ENCODE measurements at regions not wholly inside any gene's neighbourhood (a gene's known extent, or its start where the extent isn't known, plus 50 kb on each side); places are given as distances from the start of the nearest gene placed in this dataset.

GRCh38 chr3:111244760-111245159 is 173.1 kb downstream of the NECTIN3 start:
- no peak overlapping the region for H3K27ac Mint-ChIP-seq
- no peaks in the 10 kb centered on the region for H3K27me3 Mint-ChIP-seq (ENCODE audit: low read depth)
- H3K36me3 Mint-ChIP-seq = no peaks in the 10 kb centered on the region
- H3K4me1 Mint-ChIP-seq = no peaks in the 10 kb centered on the region
- TF ChIP-seq, protein P1, sequence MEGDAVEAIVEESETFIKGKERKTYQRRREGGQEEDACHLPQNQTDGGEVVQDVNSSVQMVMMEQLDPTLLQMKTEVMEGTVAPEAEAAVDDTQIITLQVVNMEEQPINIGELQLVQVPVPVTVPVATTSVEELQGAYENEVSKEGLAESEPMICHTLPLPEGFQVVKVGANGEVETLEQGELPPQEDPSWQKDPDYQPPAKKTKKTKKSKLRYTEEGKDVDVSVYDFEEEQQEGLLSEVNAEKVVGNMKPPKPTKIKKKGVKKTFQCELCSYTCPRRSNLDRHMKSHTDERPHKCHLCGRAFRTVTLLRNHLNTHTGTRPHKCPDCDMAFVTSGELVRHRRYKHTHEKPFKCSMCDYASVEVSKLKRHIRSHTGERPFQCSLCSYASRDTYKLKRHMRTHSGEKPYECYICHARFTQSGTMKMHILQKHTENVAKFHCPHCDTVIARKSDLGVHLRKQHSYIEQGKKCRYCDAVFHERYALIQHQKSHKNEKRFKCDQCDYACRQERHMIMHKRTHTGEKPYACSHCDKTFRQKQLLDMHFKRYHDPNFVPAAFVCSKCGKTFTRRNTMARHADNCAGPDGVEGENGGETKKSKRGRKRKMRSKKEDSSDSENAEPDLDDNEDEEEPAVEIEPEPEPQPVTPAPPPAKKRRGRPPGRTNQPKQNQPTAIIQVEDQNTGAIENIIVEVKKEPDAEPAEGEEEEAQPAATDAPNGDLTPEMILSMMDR (IDR thresholded peaks at IDR 0.05; ENCODE audit: unreplicated experiment) = no peak
- no peaks in the 10 kb centered on the region for H3K9me3 Mint-ChIP-seq
- no peak overlapping the region for H3K4me3 Mint-ChIP-seq
- no peak for DNase-seq (ENCODE audit: low spot score in 2 of 2, unreplicated experiment in 2 of 2)

- DNase-seq (ENCODE audit: low spot score in 2 of 2, unreplicated experiment in 2 of 2) = no peak
- TF ChIP-seq, protein P1 (IDR thresholded peaks at IDR 0.05; ENCODE audit: unreplicated experiment) = no peak
- H3K9me3 Mint-ChIP-seq = no peaks in the 10 kb centered on the region
- H3K4me3 Mint-ChIP-seq = no peak overlapping the region
- no peaks in the 10 kb centered on the region for H3K36me3 Mint-ChIP-seq
- no peak overlapping the region for H3K27ac Mint-ChIP-seq
- no peaks in the 10 kb centered on the region for H3K4me1 Mint-ChIP-seq
- no peaks in the 10 kb centered on the region for H3K27me3 Mint-ChIP-seq (ENCODE audit: low read depth)
These were observed 175.5 kb downstream of the NECTIN3 start for GRCh38 chr3:111246967-111247760.

DNA sequence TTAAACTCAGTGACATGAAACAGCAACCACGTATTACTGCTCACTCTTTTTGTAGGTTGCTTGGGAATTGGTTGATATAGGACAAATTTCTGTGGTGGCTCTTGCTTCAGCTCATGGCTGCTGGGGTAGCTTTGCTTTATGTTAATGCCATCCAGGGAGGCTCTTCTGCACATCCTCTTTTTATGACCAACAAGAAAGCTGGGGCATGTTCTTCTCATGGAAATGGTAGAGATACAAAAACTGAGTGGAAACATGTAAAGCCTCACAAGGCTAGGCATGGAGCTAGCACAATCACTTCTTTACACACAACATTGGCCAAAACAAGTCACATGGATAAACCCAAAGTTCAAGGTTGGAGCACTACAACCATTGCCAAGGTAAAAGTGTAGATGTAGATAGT is 176.8 kb downstream of the NECTIN3 start:
- Mint-ChIP-seq H3K36me3 (no peaks in the 10 kb centered on the region), H3K4me1 (no peaks in the 10 kb centered on the region), H3K27me3 (ENCODE audit: low read depth) (no peaks in the 10 kb centered on the region), H3K27ac (no peak overlapping the region), H3K9me3 (no peaks in the 10 kb centered on the region), H3K4me3 (no peak overlapping the region)
- no peak for DNase-seq (ENCODE audit: low spot score in 2 of 2, unreplicated experiment in 2 of 2)
- TF ChIP-seq, protein P1 (IDR thresholded peaks at IDR 0.05; ENCODE audit: unreplicated experiment) = no peak

- no peak overlapping the region for H3K27ac Mint-ChIP-seq
- no peaks in the 10 kb centered on the region for H3K27me3 Mint-ChIP-seq (ENCODE audit: low read depth)
- H3K4me1 Mint-ChIP-seq = no peaks in the 10 kb centered on the region
- no peak overlapping the region for H3K4me3 Mint-ChIP-seq
- DNase-seq (ENCODE audit: low spot score in 2 of 2, unreplicated experiment in 2 of 2) = no peak
- H3K36me3 Mint-ChIP-seq = no peaks in the 10 kb centered on the region
- TF ChIP-seq, protein P1 (IDR thresholded peaks at IDR 0.05; ENCODE audit: unreplicated experiment) = no peak
- no peaks in the 10 kb centered on the region for H3K9me3 Mint-ChIP-seq
These were observed 177.8 kb downstream of the NECTIN3 start for GRCh38 chr3:111249421-111249820.

GRCh38 chr3:111252779-111253178 is 181.2 kb downstream of the NECTIN3 start:
- no peak overlapping the region for H3K27ac Mint-ChIP-seq
- H3K4me3 Mint-ChIP-seq = no peak overlapping the region
- H3K36me3 Mint-ChIP-seq = no peaks in the 10 kb centered on the region
- H3K4me1 Mint-ChIP-seq = no peaks in the 10 kb centered on the region
- H3K9me3 Mint-ChIP-seq = no peaks in the 10 kb centered on the region
- no peaks in the 10 kb centered on the region for H3K27me3 Mint-ChIP-seq (ENCODE audit: low read depth)
- TF ChIP-seq, protein P1 (IDR thresholded peaks at IDR 0.05; ENCODE audit: unreplicated experiment) = no peak
- DNase-seq (ENCODE audit: low spot score in 2 of 2, unreplicated experiment in 2 of 2) = no peak

All from mesothelial cell of epicardium (in vitro differentiated cells).